Keratinocyte (primary cell): ENCODE measurements at regions not wholly inside any gene's neighbourhood (a gene's known extent, or its start where the extent isn't known, plus 50 kb on each side); places are given as distances from the start of the nearest gene placed in this dataset.

Source experiments
- DNase-seq: peaks from one replicate; pipeline ENCODE4 v3.0.0-alpha.2; 2011; ENCODE audit warnings: low read depth, missing footprints, low spot score
- FAIRE-seq: peaks from 2 replicates; lab custom pipeline; 2011; peaks lifted over from hg19 to GRCh38; lab: Jason Lieb, UNC
- H2AFZ ChIP-seq: 2 replicates; pipeline ENCODE4 v1.6.0; 2012; ENCODE audit warnings: low read length, control low read depth, inconsistent platforms; ENCODE audit not compliant: control insufficient read depth
- H3K27ac ChIP-seq: 2 replicates; pipeline ENCODE4 v1.5.1; 2011; ENCODE audit warnings: low read length; ENCODE audit not compliant: control insufficient read depth, insufficient read depth
- H3K27me3 ChIP-seq: 3 replicates; pipeline ENCODE4 v1.6.0; 2011; ENCODE audit warnings: low read length; ENCODE audit not compliant: control insufficient read depth, insufficient read depth; ENCODE audit errors: extremely low read depth
- H3K36me3 ChIP-seq, 2 experiments: 2 replicates in 1 of 2; 3 replicates in 1 of 2; pipeline ENCODE4 v1.5.1; 2011; ENCODE audit warnings: low read length in 2 of 2, mild to moderate bottlenecking in 1 of 2; ENCODE audit not compliant: control insufficient read depth in 2 of 2, insufficient read depth in 2 of 2; ENCODE audit errors: extremely low read depth in 1 of 2
- H3K4me1 ChIP-seq: 3 replicates; pipeline ENCODE4 v1.5.1; 2011; ENCODE audit warnings: low read length; ENCODE audit not compliant: control insufficient read depth, insufficient read depth; ENCODE audit errors: extremely low read depth
- H3K4me2 ChIP-seq: 3 replicates; pipeline ENCODE4 v1.6.0; 2011; ENCODE audit warnings: low read depth, low read length; ENCODE audit not compliant: control insufficient read depth, insufficient read depth; ENCODE audit errors: extremely low read depth
- H3K4me3 ChIP-seq, 3 experiments: fragments of 200-600 bp in 1 of 3; sonication (generic) in 1 of 3; 2 replicates in 2 of 3; 3 replicates in 1 of 3; pipeline ENCODE4 v1.5.1; 2011 to 2016; ENCODE audit warnings: low read length in 3 of 3, mild to moderate bottlenecking in 3 of 3, control low read depth in 2 of 3, inconsistent platforms in 1 of 3, low read depth in 1 of 3, mixed read lengths in 1 of 3, mixed run types in 1 of 3, moderate library complexity in 1 of 3; ENCODE audit not compliant: control insufficient read depth in 2 of 3, insufficient read depth in 2 of 3; ENCODE audit errors: extremely low read depth in 1 of 3
- H3K79me2 ChIP-seq: 2 replicates; pipeline ENCODE4 v1.6.0; 2012; ENCODE audit warnings: low read length; ENCODE audit not compliant: control insufficient read depth, insufficient read depth
- H3K9ac ChIP-seq: 3 replicates; pipeline ENCODE4 v1.6.0; 2011; ENCODE audit warnings: low read length; ENCODE audit not compliant: control insufficient read depth, insufficient read depth; ENCODE audit errors: extremely low read depth
- H3K9me1 ChIP-seq: 3 replicates; pipeline ENCODE4 v1.6.0; 2011; ENCODE audit warnings: low read length; ENCODE audit not compliant: control insufficient read depth, insufficient read depth; ENCODE audit errors: extremely low read depth
- H3K9me3 ChIP-seq: 2 replicates; pipeline ENCODE4 v1.5.1; 2012; ENCODE audit warnings: low read depth, low read length; ENCODE audit not compliant: control insufficient read depth
- H4K20me1 ChIP-seq: 3 replicates; pipeline ENCODE4 v1.6.0; 2011; ENCODE audit warnings: low read length; ENCODE audit not compliant: control insufficient read depth, insufficient read depth; ENCODE audit errors: extremely low read depth
- EZH2 ChIP-seq: IDR thresholded peaks from one replicate; pipeline ENCODE4 v1.6.1; 2012; ENCODE audit warnings: inconsistent platforms, mild to moderate bottlenecking, low read length, moderate library complexity
- dilution Hi-C: fragments of 300-500 bp; cut with MboI; formaldehyde crosslinking; loops from one replicate; pipeline ENCODE4 v1.7.0; 2020; ENCODE audit warnings: low sequenced_read_pairs; ENCODE audit not compliant: extremely low pct_ligation_motif_present
- TF ChIP-seq, protein P1 (sequence below), 3 experiments: IDR thresholded peaks in 1 of 3; conservative IDR thresholded peaks in 1 of 3; optimal IDR thresholded peaks in 1 of 3; 2 replicates in 2 of 3; 3 replicates in 1 of 3; pipeline versions ENCODE3 to v1.5.1; 2011; ENCODE audit warnings: low read length in 3 of 3, mild to moderate bottlenecking in 3 of 3, moderate library complexity in 2 of 3, control low read depth in 1 of 3, inconsistent platforms in 1 of 3; ENCODE audit not compliant: insufficient read depth in 2 of 3; ENCODE audit errors: extremely low read depth in 1 of 3

DNA sequence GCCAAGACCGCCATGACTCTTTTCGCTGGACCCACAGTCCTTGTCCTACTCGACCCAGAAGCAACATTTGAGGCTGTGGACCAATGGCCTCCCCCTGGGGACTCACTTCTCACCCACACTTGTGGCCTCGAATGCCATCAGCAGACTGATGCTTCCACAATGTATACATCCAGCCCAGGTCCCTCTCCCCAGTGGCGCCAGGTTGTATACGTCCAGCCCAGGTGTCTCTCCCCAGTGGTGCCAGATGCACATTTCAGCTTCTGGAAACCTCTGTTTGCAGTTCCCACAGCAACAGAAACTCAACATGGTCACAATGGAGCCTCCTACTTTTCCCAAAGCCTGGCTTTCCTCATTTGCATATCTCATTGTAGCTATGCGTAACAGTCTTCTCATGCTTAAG, 210.5 kb upstream of the RNF32 start:
- Histone ChIP-seq H3K36me3 (no peaks in the 10 kb centered on the region), H3K4me3 (no peak overlapping the region), H3K27me3 (no peaks in the 10 kb centered on the region), H3K9ac (no peak overlapping the region), H3K9me3 (no peaks in the 10 kb centered on the region), H3K9me1 (no peaks in the 10 kb centered on the region), H3K4me2 (no peak overlapping the region), H3K79me2 (no peaks in the 10 kb centered on the region), H3K27ac (no peak overlapping the region), H2AFZ (no peak overlapping the region), H3K4me1 (no peaks in the 10 kb centered on the region), H4K20me1 (no peaks in the 10 kb centered on the region)
- TF ChIP-seq EZH2: no peak
- TF ChIP-seq, protein P1, sequence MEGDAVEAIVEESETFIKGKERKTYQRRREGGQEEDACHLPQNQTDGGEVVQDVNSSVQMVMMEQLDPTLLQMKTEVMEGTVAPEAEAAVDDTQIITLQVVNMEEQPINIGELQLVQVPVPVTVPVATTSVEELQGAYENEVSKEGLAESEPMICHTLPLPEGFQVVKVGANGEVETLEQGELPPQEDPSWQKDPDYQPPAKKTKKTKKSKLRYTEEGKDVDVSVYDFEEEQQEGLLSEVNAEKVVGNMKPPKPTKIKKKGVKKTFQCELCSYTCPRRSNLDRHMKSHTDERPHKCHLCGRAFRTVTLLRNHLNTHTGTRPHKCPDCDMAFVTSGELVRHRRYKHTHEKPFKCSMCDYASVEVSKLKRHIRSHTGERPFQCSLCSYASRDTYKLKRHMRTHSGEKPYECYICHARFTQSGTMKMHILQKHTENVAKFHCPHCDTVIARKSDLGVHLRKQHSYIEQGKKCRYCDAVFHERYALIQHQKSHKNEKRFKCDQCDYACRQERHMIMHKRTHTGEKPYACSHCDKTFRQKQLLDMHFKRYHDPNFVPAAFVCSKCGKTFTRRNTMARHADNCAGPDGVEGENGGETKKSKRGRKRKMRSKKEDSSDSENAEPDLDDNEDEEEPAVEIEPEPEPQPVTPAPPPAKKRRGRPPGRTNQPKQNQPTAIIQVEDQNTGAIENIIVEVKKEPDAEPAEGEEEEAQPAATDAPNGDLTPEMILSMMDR (optimal IDR thresholded peaks at IDR 0.05 in 1 of 3, IDR thresholded peaks at IDR 0.05 in 1 of 3, conservative IDR thresholded peaks at IDR 0.05 in 1 of 3; ENCODE audit: extremely low read depth in 1 of 3, insufficient read depth in 2 of 3, low read length in 3 of 3): no peak
- FAIRE-seq: no peak
- dilution Hi-C loops: loop anchor here (10.0 kb wide), 1 partner anchor 65 kb away; no protein-coding TSS in a partner anchor
- no peak for DNase-seq

DNA sequence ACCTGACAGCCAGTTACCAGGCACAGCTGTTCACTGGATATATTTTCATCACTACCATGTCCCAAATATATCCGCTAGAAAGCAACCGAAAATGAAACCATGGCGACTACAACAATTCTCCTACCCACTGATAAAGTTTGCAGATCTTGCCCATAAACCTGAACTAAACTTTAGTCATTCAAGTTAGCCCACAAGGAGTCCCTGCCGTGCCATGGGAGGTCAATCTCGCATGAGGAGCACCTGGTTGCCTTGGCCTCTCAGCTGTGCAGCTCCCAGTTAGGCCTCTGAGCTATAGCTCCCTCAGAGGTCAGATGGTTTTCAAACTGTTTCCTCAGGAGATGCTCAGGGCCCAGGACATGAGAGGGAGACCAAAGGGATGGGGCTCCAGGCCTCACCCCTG, 211.1 kb upstream of the RNF32 start:
- Histone ChIP-seq H3K4me2 (no peak overlapping the region), H3K9me1 (no peaks in the 10 kb centered on the region), H4K20me1 (no peaks in the 10 kb centered on the region), H3K4me3 (no peak overlapping the region), H3K9me3 (no peaks in the 10 kb centered on the region), H3K27me3 (no peaks in the 10 kb centered on the region), H3K9ac (no peak overlapping the region), H3K36me3 (no peaks in the 10 kb centered on the region), H2AFZ (no peak overlapping the region), H3K27ac (no peak overlapping the region), H3K79me2 (no peaks in the 10 kb centered on the region), H3K4me1 (no peaks in the 10 kb centered on the region)
- TF ChIP-seq EZH2: no peak
- TF ChIP-seq, protein P1 (optimal IDR thresholded peaks at IDR 0.05 in 1 of 3, IDR thresholded peaks at IDR 0.05 in 1 of 3, conservative IDR thresholded peaks at IDR 0.05 in 1 of 3; ENCODE audit: extremely low read depth in 1 of 3, insufficient read depth in 2 of 3, low read length in 3 of 3): no peak
- FAIRE-seq (no peak), DNase-seq (no peak)
- dilution Hi-C loops: no loop called here
